Body of pancreas (tissue), 4 donors: ENCODE measurements at regions not wholly inside any gene's neighbourhood (a gene's known extent, or its start where the extent isn't known, plus 50 kb on each side); places are given as distances from the start of the nearest gene placed in this dataset.
"Not testable (repeated sequence)": the region's sequence is repeated elsewhere in the genome, so short reads cannot be mapped to it uniquely, and the experiment has no call there.

ENCODE experiments used
- CTCF ChIP-seq, 7 experiments: fragments of 450-650 bp in 4 of 7; fragments of 200-600 bp in 3 of 7; sonication (generic) in 3 of 7; IDR thresholded peaks; one replicate each; pipeline ENCODE4 v1.5.1; 2016 to 2019; ENCODE audit warnings: antibody characterized with exemption in 7 of 7
- POLR2A ChIP-seq, 3 donors: fragments of 450-650 bp; IDR thresholded peaks; one replicate each; pipeline ENCODE4 v1.6.1; 2016; ENCODE audit warnings: antibody characterized with exemption in 3 of 3, mild to moderate bottlenecking in 2 of 3

- TF ChIP-seq CTCF, POLR2A (IDR thresholded peaks at IDR 0.05): not testable (repeated sequence)
These were observed 91.0 kb upstream of the IKBKE start for GRCh38 chr1:206379245-206379644.
